ENCODE measurements at regions not wholly inside any gene's neighbourhood (a gene's known extent, or its start where the extent isn't known, plus 50 kb on each side); places are given as distances from the start of the nearest gene placed in this dataset.

- DNase-seq, result no peak
- intact Hi-C loops (cut with DNase I), result no loop called here
Measured at GRCh38 chr12:124637163-124637562, 69.8 kb upstream of the NCOR2 start.

GRCh38 chr12:124636138-124636978 is 68.9 kb upstream of the NCOR2 start:
- intact Hi-C loops (cut with DNase I), result no loop called here
- DNase-seq, result no peak

- no peak for DNase-seq
- intact Hi-C loops (cut with DNase I), result no loop called here
Measured at GRCh38 chr12:124635316-124635715, 67.9 kb upstream of the NCOR2 start.

- intact Hi-C loops (cut with DNase I), result no loop called here
- no peak for DNase-seq
Measured at GRCh38 chr12:124633365-124634362, 66.3 kb upstream of the NCOR2 start.

GRCh38 chr12:124632519-124632984 is 65.1 kb upstream of the NCOR2 start:
- no peak for DNase-seq
- intact Hi-C loops (cut with DNase I), result no loop called here

GRCh38 chr12:124631681-124632256 is 64.4 kb upstream of the NCOR2 start:
- no peak for DNase-seq
- intact Hi-C loops (cut with DNase I), result no loop called here

- DNase-seq, result no peak
- intact Hi-C loops (cut with DNase I), result no loop called here
Measured at GRCh38 chr12:124630791-124631313, 63.4 kb upstream of the NCOR2 start.

GRCh38 chr12:124629789-124630480 is 62.5 kb upstream of the NCOR2 start:
- intact Hi-C loops (cut with DNase I), result no loop called here
- DNase-seq, result no peak

- intact Hi-C loops (cut with DNase I), result no loop called here
- DNase-seq, result no peak
Measured at GRCh38 chr12:124629117-124629516, 61.7 kb upstream of the NCOR2 start.

- intact Hi-C loops (cut with DNase I), result no loop called here
Measured at GRCh38 chr12:124627956-124628355, 60.5 kb upstream of the NCOR2 start.

GRCh38 chr12:124626971-124627411 is 59.6 kb upstream of the NCOR2 start:
- intact Hi-C loops (cut with DNase I), result no loop called here
- no peak for DNase-seq

More at GRCh38 chr12:124627956-124628355, 60.5 kb upstream of the NCOR2 start:
- DNase-seq, result no peak

- DNase-seq, result no peak
- intact Hi-C loops (cut with DNase I), result no loop called here
Measured at GRCh38 chr12:124625867-124626675, 58.7 kb upstream of the NCOR2 start.

- DNase-seq, result no peak
- intact Hi-C loops (cut with DNase I), result no loop called here
Measured at GRCh38 chr12:124624823-124625222, 57.4 kb upstream of the NCOR2 start.

GRCh38 chr12:124623344-124624035 is 56.1 kb upstream of the NCOR2 start:
- intact Hi-C loops (cut with DNase I), result no loop called here
- DNase-seq, result no peak

GRCh38 chr12:124622764-124623163 is 55.4 kb upstream of the NCOR2 start:
- DNase-seq, result no peak
- intact Hi-C loops (cut with DNase I), result no loop called here

GRCh38 chr12:124622331-124622730 is 54.9 kb upstream of the NCOR2 start:
- intact Hi-C loops (cut with DNase I), result no loop called here
- no peak for DNase-seq

- DNase-seq, result no peak
- intact Hi-C loops (cut with DNase I), result no loop called here
Measured at GRCh38 chr12:124621296-124621660, 53.9 kb upstream of the NCOR2 start.

GRCh38 chr12:124620606-124621295 is 53.3 kb upstream of the NCOR2 start:
- no peak for DNase-seq
- intact Hi-C loops (cut with DNase I), result no loop called here
